Testis (tissue), 2 donors: ENCODE measurements at regions not wholly inside any gene's neighbourhood (a gene's known extent, or its start where the extent isn't known, plus 50 kb on each side); places are given as distances from the start of the nearest gene placed in this dataset.
"Not testable (repeated sequence)": the region's sequence is repeated elsewhere in the genome, so short reads cannot be mapped to it uniquely, and the experiment has no call there.

Experiments used
- DNase-seq: peaks from one replicate; pipeline ENCODE4 v3.0.0-alpha.2; 2019
- H3K27ac ChIP-seq, 2 donors: fragments of 200-600 bp; sonication (generic); one replicate each; pipeline ENCODE4 v1.5.1; 2019
- H3K27me3 ChIP-seq: fragments of 200-600 bp; sonication (generic); one replicate; pipeline ENCODE4 v1.5.1; 2019
- H3K36me3 ChIP-seq: fragments of 200-600 bp; sonication (generic); one replicate; pipeline ENCODE4 v1.5.1; 2017; ENCODE audit warnings: low read depth; ENCODE audit errors: missing control alignments
- H3K4me1 ChIP-seq: fragments of 200-600 bp; sonication (generic); one replicate; pipeline ENCODE4 v1.5.1; 2019
- H3K4me3 ChIP-seq, 2 donors: fragments of 200-600 bp; sonication (generic); one replicate each; pipeline ENCODE4 v1.5.1; 2017 to 2019
- H3K9me3 ChIP-seq: fragments of 200-600 bp; sonication (generic); one replicate; pipeline ENCODE4 v1.5.1; 2017
- CTCF ChIP-seq, 3 experiments: fragments of 450-650 bp in 2 of 3; fragments of 200-600 bp in 1 of 3; sonication (generic) in 1 of 3; IDR thresholded peaks; one replicate each; pipeline ENCODE4 v1.5.1; 2016 to 2019; ENCODE audit warnings: antibody characterized with exemption in 3 of 3, mild to moderate bottlenecking in 2 of 3, moderate library complexity in 1 of 3
- POLR2A ChIP-seq: fragments of 450-650 bp; IDR thresholded peaks from one replicate; pipeline ENCODE4 v1.6.1; 2017; ENCODE audit warnings: antibody characterized with exemption, mild to moderate bottlenecking, moderate library complexity
- WGBS, 2 donors: methylation state at CpG; one replicate each; pipeline ENCODE4 v1.1.5; 2018; 5-methylcytosine and 5-hydroxymethylcytosine counted together
- intact Hi-C: fragments of 100-400 bp; cut with DNase I; formaldehyde crosslinking; loops from one replicate; pipeline ENCODE4 v1.15.1; 2023; ENCODE audit warnings: low total_unique reads

DNA sequence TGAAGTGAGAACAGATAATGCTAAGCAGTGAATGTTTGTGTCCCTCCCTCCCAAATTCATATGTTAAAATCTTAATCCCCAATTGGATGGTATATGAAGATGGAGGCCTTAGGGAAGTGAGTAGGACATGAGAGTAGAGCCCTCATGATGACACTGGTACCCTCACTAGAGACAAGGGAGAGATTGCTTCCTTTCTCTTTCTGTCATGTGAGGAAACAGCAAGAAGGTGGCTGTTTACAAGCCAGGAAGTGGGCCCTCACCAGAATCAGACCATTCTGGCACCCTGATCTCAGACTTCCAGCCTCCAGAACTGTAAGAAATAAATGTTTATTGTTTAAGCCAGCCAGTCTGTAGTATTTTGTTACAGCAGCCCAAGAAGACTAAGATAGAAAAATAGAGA, 209.5 kb downstream of the SATB1 start:
- H3K4me1 ChIP-seq: no peaks in the 10 kb centered on the region
- intact Hi-C loops: no loop called here
- H3K9me3 ChIP-seq: no peaks in the 10 kb centered on the region
- no peaks in the 10 kb centered on the region for H3K36me3 ChIP-seq
- no peaks in the 10 kb centered on the region for H3K27me3 ChIP-seq
- TF ChIP-seq POLR2A: no peak
- no peak for TF ChIP-seq CTCF (IDR thresholded peaks at IDR 0.05)
- no peak overlapping the region for H3K27ac ChIP-seq
- no peak for DNase-seq
- no peak overlapping the region for H3K4me3 ChIP-seq

DNA sequence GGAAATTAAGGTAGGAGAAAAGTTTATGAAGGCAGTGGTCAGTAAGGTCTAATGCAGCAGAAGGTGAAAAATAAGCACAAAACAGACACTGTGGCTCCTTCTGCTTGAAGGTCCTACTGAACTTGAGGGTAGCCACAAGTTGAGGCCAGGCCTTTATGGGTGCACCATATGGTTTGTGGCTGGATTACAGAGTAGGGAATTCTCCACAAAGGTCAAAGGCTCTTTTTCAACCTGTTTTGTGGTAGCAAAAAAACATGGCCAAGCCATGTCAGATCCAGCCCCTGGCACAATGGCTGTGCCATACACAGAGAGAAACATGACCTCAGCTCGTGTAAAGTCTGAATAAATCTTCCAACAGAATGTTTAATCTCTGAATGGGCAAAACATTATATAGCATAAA, 214.0 kb downstream of the SATB1 start:
- intact Hi-C loops: no loop called here
- 79 to 93% methylated on average over 1 of the region's 1 CpG for WGBS, 2 donors

DNA sequence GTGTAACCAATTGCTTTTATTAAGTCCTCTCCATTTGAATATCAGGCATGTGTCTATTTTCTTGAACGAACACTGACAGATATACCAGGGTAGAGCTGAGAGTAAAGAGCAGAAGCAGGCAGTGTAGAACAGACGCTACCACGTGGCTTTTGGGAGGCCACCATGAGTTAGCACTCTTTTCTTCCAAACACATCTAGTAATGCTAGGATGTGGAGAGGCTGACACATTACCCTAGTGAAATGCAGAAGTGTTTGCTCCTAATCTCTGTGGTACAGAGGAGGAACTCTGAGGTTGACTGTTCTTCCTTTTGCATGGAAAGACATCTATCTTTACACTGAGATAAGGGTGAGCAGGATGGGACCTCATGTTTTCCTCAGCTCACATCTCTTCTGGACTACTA, 216.3 kb downstream of the SATB1 start:
- 71 to 86% methylated on average over 3 of the region's 3 CpGs for WGBS, 2 donors
- DNase-seq: no peak
- no peaks in the 10 kb centered on the region for H3K4me1 ChIP-seq

More for the DNA sequence above, 214.0 kb downstream of the SATB1 start:
- DNase-seq: no peak
- Histone ChIP-seq H3K4me3 (no peak overlapping the region), H3K9me3 (no peaks in the 10 kb centered on the region), H3K36me3 (no peaks in the 10 kb centered on the region), H3K27ac (no peak overlapping the region), H3K4me1 (no peaks in the 10 kb centered on the region), H3K27me3 (no peaks in the 10 kb centered on the region)
- TF ChIP-seq POLR2A (no peak), CTCF (IDR thresholded peaks at IDR 0.05) (no peak)

DNA sequence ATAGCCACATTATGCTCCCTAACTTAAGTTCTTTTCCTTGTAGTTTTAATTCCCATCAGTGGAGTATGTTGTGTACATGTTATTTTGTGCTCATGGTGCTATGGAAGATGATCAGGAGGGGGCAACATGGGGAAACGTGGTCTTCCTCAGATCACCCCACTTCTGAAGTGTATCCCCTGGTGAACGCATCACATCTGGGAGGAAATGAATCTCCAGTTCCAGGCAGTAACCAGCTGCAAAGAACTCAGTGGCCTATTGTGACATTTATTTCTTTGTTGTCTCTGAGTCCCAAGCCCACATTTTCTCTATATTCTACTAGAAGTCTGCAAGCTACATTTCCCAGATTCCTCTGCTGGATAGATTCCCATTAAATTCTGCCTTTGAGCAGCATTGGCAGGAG, 217.0 kb downstream of the SATB1 start:
- 72 to 85% methylated on average over 2 of the region's 2 CpGs for WGBS, 2 donors
- intact Hi-C loops: no loop called here
- Histone ChIP-seq H3K9me3 (no peaks in the 10 kb centered on the region), H3K27ac (no peak overlapping the region), H3K36me3 (no peaks in the 10 kb centered on the region), H3K27me3 (no peaks in the 10 kb centered on the region), H3K4me1 (no peaks in the 10 kb centered on the region), H3K4me3 (no peak overlapping the region)
- no peak for DNase-seq
- TF ChIP-seq CTCF (IDR thresholded peaks at IDR 0.05) (no peak), POLR2A (no peak)

More for the DNA sequence above, 216.3 kb downstream of the SATB1 start:
- no peaks in the 10 kb centered on the region for H3K27me3 ChIP-seq
- no peaks in the 10 kb centered on the region for H3K36me3 ChIP-seq
- H3K27ac ChIP-seq: no peak overlapping the region
- H3K4me3 ChIP-seq: no peak overlapping the region
- no peaks in the 10 kb centered on the region for H3K9me3 ChIP-seq
- TF ChIP-seq POLR2A (no peak), CTCF (IDR thresholded peaks at IDR 0.05) (no peak)
- intact Hi-C loops: no loop called here

GRCh38 chr3:18207226-18207625, 217.9 kb downstream of the SATB1 start:
- no peaks in the 10 kb centered on the region for H3K36me3 ChIP-seq

DNA sequence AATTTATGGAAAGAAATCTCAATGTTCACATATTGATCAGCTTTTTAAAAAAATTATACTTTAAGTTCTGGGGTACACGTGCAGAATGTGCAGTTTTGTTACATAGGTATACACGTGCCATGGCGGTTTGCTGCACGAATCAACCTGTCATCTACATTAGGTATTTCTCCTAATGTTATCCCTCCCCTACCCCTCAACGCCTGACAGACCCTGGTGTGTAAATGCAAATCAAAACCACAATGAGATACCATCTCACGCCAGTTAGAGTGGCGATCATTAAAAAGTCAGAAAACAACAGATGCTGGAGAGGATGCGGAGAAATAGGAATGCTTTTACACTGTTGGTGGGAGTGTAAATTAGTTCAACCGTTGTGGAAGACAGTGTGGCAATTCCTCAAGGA, 219.4 kb downstream of the SATB1 start:
- H3K27ac ChIP-seq, intact Hi-C loops, H3K4me1 ChIP-seq, H3K27me3 ChIP-seq, DNase-seq, H3K4me3 ChIP-seq, H3K9me3 ChIP-seq, H3K36me3 ChIP-seq: not testable (repeated sequence)
- 90 to 95% methylated on average over 9 of the region's 9 CpGs for WGBS, 2 donors

More at GRCh38 chr3:18207226-18207625, 217.9 kb downstream of the SATB1 start:
- no peak overlapping the region for H3K27ac ChIP-seq
- H3K27me3 ChIP-seq: no peaks in the 10 kb centered on the region
- H3K4me1 ChIP-seq: no peaks in the 10 kb centered on the region
- no peak overlapping the region for H3K4me3 ChIP-seq
- no peak for DNase-seq
- TF ChIP-seq POLR2A: no peak
- TF ChIP-seq CTCF (IDR thresholded peaks at IDR 0.05): no peak
- no peaks in the 10 kb centered on the region for H3K9me3 ChIP-seq
- intact Hi-C loops: no loop called here
- WGBS, 2 donors: 58 to 71% methylated on average over 3 of the region's 3 CpGs
